22Rv1 (cell line): ENCODE measurements at regions not wholly inside any gene's neighbourhood (a gene's known extent, or its start where the extent isn't known, plus 50 kb on each side); places are given as distances from the start of the nearest gene placed in this dataset.

Experiments used
- H3K27ac ChIP-seq: fragments of 450-650 bp; 2 replicates; pipeline ENCODE4 v1.5.1; 2017
- CTCF ChIP-seq: fragments of 450-650 bp; IDR thresholded peaks from 2 replicates; pipeline ENCODE4 v1.5.1; 2017; ENCODE audit warnings: mild to moderate bottlenecking
- ZFX ChIP-seq: fragments of 450-650 bp; IDR thresholded peaks from 2 replicates; pipeline ENCODE4 v1.6.1; 2017; ENCODE audit warnings: antibody characterized with exemption, borderline replicate concordance

- no peak for TF ChIP-seq CTCF
- TF ChIP-seq ZFX, result no peak
- peak overlapping the region; percentile 58 for H3K27ac ChIP-seq
These were observed 183.7 kb upstream of the ANK3 start for GRCh38 chr10:60573336-60573735.

- H3K27ac ChIP-seq, result peak overlapping the region; percentile 58
- TF ChIP-seq ZFX (no peak), CTCF (no peak)
These were observed 183.0 kb upstream of the ANK3 start for GRCh38 chr10:60572511-60573194.

GRCh38 chr10:60570896-60571295, 181.2 kb upstream of the ANK3 start:
- TF ChIP-seq CTCF (no peak), ZFX (no peak)
- H3K27ac ChIP-seq, result no peak overlapping the region

- H3K27ac ChIP-seq, result no peak overlapping the region
- TF ChIP-seq CTCF (no peak), ZFX (no peak)
These were observed 180.7 kb upstream of the ANK3 start for GRCh38 chr10:60570272-60570865.

- no peak overlapping the region for H3K27ac ChIP-seq
- no peak for TF ChIP-seq CTCF
- TF ChIP-seq ZFX, result no peak
These were observed 180.0 kb upstream of the ANK3 start for GRCh38 chr10:60569681-60570080.

GRCh38 chr10:60566096-60566495, 176.4 kb upstream of the ANK3 start:
- no peak overlapping the region for H3K27ac ChIP-seq
- no peak for TF ChIP-seq CTCF
- no peak for TF ChIP-seq ZFX

GRCh38 chr10:60565492-60565891, 175.8 kb upstream of the ANK3 start:
- TF ChIP-seq CTCF (no peak), ZFX (no peak)
- no peak overlapping the region for H3K27ac ChIP-seq
